ENCODE measurements at regions not wholly inside any gene's neighbourhood (a gene's known extent, or its start where the extent isn't known, plus 50 kb on each side); places are given as distances from the start of the nearest gene placed in this dataset.

GRCh38 chr1:187725216-187725615 is 896.5 kb downstream of the PLA2G4A start:
- TF ChIP-seq CTCF (IDR thresholded peaks at IDR 0.05) (no peak), POLR2A (IDR thresholded peaks at IDR 0.05) (no peak)
